Esophagus muscularis mucosa (tissue), 4 donors: ENCODE measurements at regions not wholly inside any gene's neighbourhood (a gene's known extent, or its start where the extent isn't known, plus 50 kb on each side); places are given as distances from the start of the nearest gene placed in this dataset.

Experiments used
- DNase-seq: peaks from one replicate; pipeline ENCODE4 v3.0.0-alpha.2; 2017; ENCODE audit errors: extremely low spot score
- H3K27ac ChIP-seq, 4 donors: fragments of 200-600 bp; sonication (generic); replicated peaks in 1 of 4; 1 replicate in 3 of 4; 2 replicates in 1 of 4; pipeline ENCODE4 v1.5.1; 2016 to 2019; ENCODE audit warnings: mild to moderate bottlenecking in 1 of 4
- H3K27me3 ChIP-seq, 4 donors: fragments of 200-600 bp; sonication (generic); one replicate each; pipeline versions ENCODE4 v1.5.1 to v1.6.0; 2016 to 2019
- H3K36me3 ChIP-seq, 4 donors: fragments of 200-600 bp; sonication (generic); one replicate each; pipeline ENCODE4 v1.5.1; 2016 to 2019
- H3K4me1 ChIP-seq, 4 donors: fragments of 200-600 bp; sonication (generic); one replicate each; pipeline ENCODE4 v1.5.1; 2016 to 2019
- H3K4me3 ChIP-seq, 4 donors: fragments of 200-600 bp; sonication (generic); 1 replicate in 2 of 4; 2 replicates in 2 of 4; pipeline ENCODE4 v1.5.1; 2016 to 2019; ENCODE audit warnings: mild to moderate bottlenecking in 4 of 4, moderate library complexity in 1 of 4
- H3K9me3 ChIP-seq, 4 donors: fragments of 200-600 bp; sonication (generic); 1 replicate in 3 of 4; 2 replicates in 1 of 4; pipeline ENCODE4 v1.5.1; 2016 to 2019
- EP300 ChIP-seq: sonication (generic); formaldehyde crosslinking; IDR thresholded peaks from one replicate; pipeline ENCODE4 v1.6.1; 2017; ENCODE audit warnings: antibody characterized with exemption
- POLR2A ChIP-seq: fragments of 450-650 bp; IDR thresholded peaks from one replicate; pipeline ENCODE4 v1.6.1; 2017; ENCODE audit warnings: antibody characterized with exemption, moderate library complexity, mild to moderate bottlenecking, low read depth
- POLR2AphosphoS5 ChIP-seq, 2 donors: sonication (generic); formaldehyde crosslinking; IDR thresholded peaks; one replicate each; pipeline ENCODE4 v1.6.1; 2017; ENCODE audit warnings: antibody characterized with exemption in 2 of 2
- WGBS: methylation state at CpG from one replicate; pipeline ENCODE4 v1.1.5; 2018; 5-methylcytosine and 5-hydroxymethylcytosine counted together
- intact Hi-C: fragments of 100-400 bp; cut with DNase I; formaldehyde crosslinking; loops from one replicate; pipeline ENCODE4 v1.15.1; 2023
- TF ChIP-seq, protein P1 (sequence below), 3 experiments: fragments of 200-600 bp in 2 of 3; fragments of 450-650 bp in 1 of 3; sonication (generic) in 2 of 3; IDR thresholded peaks; one replicate each; pipeline ENCODE4 v1.5.1; 2017 to 2019; ENCODE audit warnings: antibody characterized with exemption in 3 of 3, mild to moderate bottlenecking in 2 of 3, moderate library complexity in 1 of 3

GRCh38 chr15:31435261-31435911, 108.8 kb downstream of the KLF13 start:
- intact Hi-C loops = loop anchor here (5.0 kb wide), 5 partner anchors 52 to 233 kb away; partner anchors contain the start of gene KLF13
- Histone ChIP-seq H3K4me1 (peaks cover 25 to 28% (median 27%) of the 10 kb centered on the region in 4 donors), H3K36me3 (no peaks in the 10 kb centered on the region), H3K27ac (peak overlapping the region; percentile 58 to 71 (median 68)), H3K4me3 (peak overlapping the region; percentile 19 to 28 (median 24)), H3K27me3 (no peaks in the 10 kb centered on the region), H3K9me3 (no peaks in the 10 kb centered on the region)
- 21% methylated on average over 11 of the region's 15 CpGs for WGBS
- peak; percentile 94 for DNase-seq
- TF ChIP-seq EP300 (no peak), POLR2AphosphoS5 (IDR thresholded peaks at IDR 0.05) (peak; percentile 48 to 65), POLR2A (no peak)
- TF ChIP-seq, protein P1, sequence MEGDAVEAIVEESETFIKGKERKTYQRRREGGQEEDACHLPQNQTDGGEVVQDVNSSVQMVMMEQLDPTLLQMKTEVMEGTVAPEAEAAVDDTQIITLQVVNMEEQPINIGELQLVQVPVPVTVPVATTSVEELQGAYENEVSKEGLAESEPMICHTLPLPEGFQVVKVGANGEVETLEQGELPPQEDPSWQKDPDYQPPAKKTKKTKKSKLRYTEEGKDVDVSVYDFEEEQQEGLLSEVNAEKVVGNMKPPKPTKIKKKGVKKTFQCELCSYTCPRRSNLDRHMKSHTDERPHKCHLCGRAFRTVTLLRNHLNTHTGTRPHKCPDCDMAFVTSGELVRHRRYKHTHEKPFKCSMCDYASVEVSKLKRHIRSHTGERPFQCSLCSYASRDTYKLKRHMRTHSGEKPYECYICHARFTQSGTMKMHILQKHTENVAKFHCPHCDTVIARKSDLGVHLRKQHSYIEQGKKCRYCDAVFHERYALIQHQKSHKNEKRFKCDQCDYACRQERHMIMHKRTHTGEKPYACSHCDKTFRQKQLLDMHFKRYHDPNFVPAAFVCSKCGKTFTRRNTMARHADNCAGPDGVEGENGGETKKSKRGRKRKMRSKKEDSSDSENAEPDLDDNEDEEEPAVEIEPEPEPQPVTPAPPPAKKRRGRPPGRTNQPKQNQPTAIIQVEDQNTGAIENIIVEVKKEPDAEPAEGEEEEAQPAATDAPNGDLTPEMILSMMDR (IDR thresholded peaks at IDR 0.05) = peak; percentile 62 to 78 (median 73)

- Histone ChIP-seq H3K9me3 (no peaks in the 10 kb centered on the region), H3K27me3 (no peaks in the 10 kb centered on the region), H3K4me1 (peaks cover 28 to 34% (median 33%) of the 10 kb centered on the region in 4 donors), H3K36me3 (no peaks in the 10 kb centered on the region), H3K27ac (peak overlapping the region; percentile 39 to 71 (median 68)), H3K4me3 (no peak overlapping the region)
- DNase-seq = no peak
- intact Hi-C loops = loop anchor here (5.0 kb wide), 5 partner anchors 51 to 234 kb away; partner anchors contain the start of gene KLF13
- TF ChIP-seq, protein P1 (IDR thresholded peaks at IDR 0.05) = no peak
- TF ChIP-seq POLR2A (no peak), EP300 (no peak), POLR2AphosphoS5 (IDR thresholded peaks at IDR 0.05) (no peak)
- 63% methylated on average over 14 of the region's 14 CpGs for WGBS
Measured at GRCh38 chr15:31435912-31436628, 109.4 kb downstream of the KLF13 start.

DNA sequence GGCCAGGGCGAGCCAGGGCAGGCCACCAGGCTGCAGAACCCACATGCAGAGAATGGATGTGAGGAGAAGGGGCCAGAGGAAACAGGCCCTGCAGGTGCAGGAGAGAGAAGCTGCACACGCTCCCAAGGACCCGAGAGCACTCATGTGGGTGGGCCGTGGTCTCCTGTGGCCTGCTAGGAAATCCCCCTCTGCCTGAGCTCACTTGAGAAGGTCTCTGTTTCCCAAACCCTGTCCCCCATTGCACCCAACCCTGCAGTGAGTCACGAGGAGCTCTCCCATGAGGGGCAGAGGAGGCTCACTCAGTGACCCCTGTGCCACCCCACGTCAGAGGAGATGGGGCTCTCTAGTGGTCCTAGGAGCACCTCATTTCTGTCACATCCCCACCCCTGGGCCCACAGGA, 111.1 kb downstream of the KLF13 start:
- no peaks in the 10 kb centered on the region for H3K9me3 ChIP-seq
- H3K27ac ChIP-seq = no peak overlapping the region
- WGBS = 89% methylated on average over 6 of the region's 6 CpGs
- intact Hi-C loops = loop anchor here (5.0 kb wide), 5 partner anchors 50 to 235 kb away; partner anchors contain the start of gene KLF13
- peaks cover 33 to 46% (median 39%) of the 10 kb centered on the region in 4 donors for H3K4me1 ChIP-seq
- H3K27me3 ChIP-seq = no peaks in the 10 kb centered on the region
- no peak for DNase-seq
- no peak overlapping the region for H3K4me3 ChIP-seq
- no peaks in the 10 kb centered on the region for H3K36me3 ChIP-seq
- TF ChIP-seq, protein P1 (IDR thresholded peaks at IDR 0.05) = no peak
- TF ChIP-seq EP300 (no peak), POLR2A (no peak), POLR2AphosphoS5 (IDR thresholded peaks at IDR 0.05) (no peak)

GRCh38 chr15:31438601-31439265, 112.1 kb downstream of the KLF13 start:
- Histone ChIP-seq H3K36me3 (no peaks in the 10 kb centered on the region), H3K4me1 (peaks cover 33 to 47% (median 42%) of the 10 kb centered on the region in 4 donors), H3K9me3 (no peaks in the 10 kb centered on the region), H3K27me3 (no peaks in the 10 kb centered on the region), H3K4me3 (no peak overlapping the region), H3K27ac (no peak overlapping the region)
- intact Hi-C loops = loop anchor here (5.0 kb wide), 5 partner anchors 49 to 236 kb away; partner anchors contain the start of gene KLF13
- no peak for DNase-seq
- TF ChIP-seq POLR2AphosphoS5 (IDR thresholded peaks at IDR 0.05) (no peak), EP300 (no peak), POLR2A (no peak)
- TF ChIP-seq, protein P1 (IDR thresholded peaks at IDR 0.05) = no peak
- WGBS = 97% methylated on average over 10 of the region's 10 CpGs
